Spleen (tissue), 7 donors: ENCODE measurements at regions not wholly inside any gene's neighbourhood (a gene's known extent, or its start where the extent isn't known, plus 50 kb on each side); places are given as distances from the start of the nearest gene placed in this dataset.

ENCODE experiments used
- POLR2A ChIP-seq, 3 donors: fragments of 450-650 bp; IDR thresholded peaks; one replicate each; pipeline ENCODE4 v1.5.1; 2017; ENCODE audit warnings: antibody characterized with exemption in 3 of 3, mild to moderate bottlenecking in 1 of 3
- TF ChIP-seq, protein P1 (sequence below), 11 experiments: fragments of 200-600 bp in 7 of 11; fragments of 450-650 bp in 4 of 11; sonication (generic) in 4 of 11; IDR thresholded peaks in 8 of 11; conservative IDR thresholded peaks in 3 of 11; 1 replicate in 7 of 11; 2 replicates in 4 of 11; pipeline versions ENCODE4 v1.4.0 to v1.8.0; 2016 to 2021; ENCODE audit warnings: antibody characterized with exemption in 11 of 11, inconsistent platforms in 4 of 11, mild to moderate bottlenecking in 1 of 11
- donor health status: DM: no; HTN: no; CAD: no; lungs with moderate emphysema.
- donor health status: DM: no; HTN: no; CAD: no.
- donor health status: DM: no; HTN: no; CAD: no.

DNA sequence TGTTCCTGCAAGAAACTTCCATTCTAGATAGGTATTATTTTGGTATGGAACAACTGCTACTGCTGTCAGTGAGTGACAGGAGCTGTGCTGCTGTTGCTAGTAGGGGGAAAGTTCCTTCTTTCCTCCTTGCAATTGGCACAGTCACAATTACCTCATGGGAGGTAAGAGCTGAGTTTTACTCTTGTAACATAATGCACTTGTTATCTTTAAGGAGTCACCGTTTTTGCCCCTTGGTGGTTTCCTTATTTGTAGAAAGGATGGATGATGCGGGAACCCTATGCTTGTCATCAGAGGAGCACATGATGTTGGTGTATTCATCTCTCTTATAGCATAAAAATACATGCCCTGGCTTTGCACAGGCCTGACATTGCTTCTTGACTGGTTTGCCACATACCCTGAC lies 234.7 kb upstream of the NPY start:
- TF ChIP-seq, protein P1, sequence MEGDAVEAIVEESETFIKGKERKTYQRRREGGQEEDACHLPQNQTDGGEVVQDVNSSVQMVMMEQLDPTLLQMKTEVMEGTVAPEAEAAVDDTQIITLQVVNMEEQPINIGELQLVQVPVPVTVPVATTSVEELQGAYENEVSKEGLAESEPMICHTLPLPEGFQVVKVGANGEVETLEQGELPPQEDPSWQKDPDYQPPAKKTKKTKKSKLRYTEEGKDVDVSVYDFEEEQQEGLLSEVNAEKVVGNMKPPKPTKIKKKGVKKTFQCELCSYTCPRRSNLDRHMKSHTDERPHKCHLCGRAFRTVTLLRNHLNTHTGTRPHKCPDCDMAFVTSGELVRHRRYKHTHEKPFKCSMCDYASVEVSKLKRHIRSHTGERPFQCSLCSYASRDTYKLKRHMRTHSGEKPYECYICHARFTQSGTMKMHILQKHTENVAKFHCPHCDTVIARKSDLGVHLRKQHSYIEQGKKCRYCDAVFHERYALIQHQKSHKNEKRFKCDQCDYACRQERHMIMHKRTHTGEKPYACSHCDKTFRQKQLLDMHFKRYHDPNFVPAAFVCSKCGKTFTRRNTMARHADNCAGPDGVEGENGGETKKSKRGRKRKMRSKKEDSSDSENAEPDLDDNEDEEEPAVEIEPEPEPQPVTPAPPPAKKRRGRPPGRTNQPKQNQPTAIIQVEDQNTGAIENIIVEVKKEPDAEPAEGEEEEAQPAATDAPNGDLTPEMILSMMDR (IDR thresholded peaks at IDR 0.05 in 8 of 11, conservative IDR thresholded peaks at IDR 0.05 in 3 of 11): no peak
- no peak for TF ChIP-seq POLR2A (IDR thresholded peaks at IDR 0.05)
